Right ventricle myocardium inferior (tissue), 1 donor: ENCODE measurements at regions not wholly inside any gene's neighbourhood (a gene's known extent, or its start where the extent isn't known, plus 50 kb on each side); places are given as distances from the start of the nearest gene placed in this dataset.
A peak's percentile ranks its signal among the peaks of the same experiment; 100 is the strongest.

ENCODE experiments used
- ATAC-seq: fragments of 200-7000 bp; cut with Tn5 transposase; one replicate; pipeline ENCODE4 v1.9.1; 2020; ENCODE audit warnings: mild to moderate bottlenecking, moderate library complexity
- DNase-seq: peaks from one replicate; pipeline ENCODE4 v3.0.0; 2021; ENCODE audit errors: missing footprints
- intact Hi-C: fragments of 100-400 bp; cut with DNase I; formaldehyde crosslinking; loops from one replicate; pipeline ENCODE4 v1.11.0; 2022
- donor health status: DM: no; HTN: yes; CAD: no; lungs with severe emphysema.

- DNase-seq = no peak
- intact Hi-C loops = no loop called here
- ATAC-seq = no peak
These were observed 329.6 kb upstream of the RGMA start for GRCh38 chr15:93418566-93418965.

DNA sequence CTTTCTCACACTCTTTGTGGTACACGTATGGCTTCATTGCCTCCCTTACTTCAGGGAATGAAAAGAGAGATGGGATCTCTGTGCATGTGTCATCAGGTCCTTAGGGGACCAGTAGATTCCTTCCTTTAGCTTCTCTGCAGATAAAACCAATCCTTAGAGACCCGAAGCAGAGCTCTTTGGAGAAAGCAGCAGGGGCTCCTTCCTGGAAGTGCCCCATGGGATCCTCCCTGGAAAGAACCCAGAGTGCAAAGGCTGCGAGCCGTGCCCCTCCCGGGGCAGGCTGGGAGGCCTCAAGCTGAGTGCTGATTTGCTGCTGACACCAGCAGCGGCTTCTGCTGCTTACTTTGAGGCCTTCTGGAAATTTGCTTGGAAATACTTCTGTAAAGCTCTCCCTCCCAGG is 328.6 kb upstream of the RGMA start:
- intact Hi-C loops = no loop called here

DNA sequence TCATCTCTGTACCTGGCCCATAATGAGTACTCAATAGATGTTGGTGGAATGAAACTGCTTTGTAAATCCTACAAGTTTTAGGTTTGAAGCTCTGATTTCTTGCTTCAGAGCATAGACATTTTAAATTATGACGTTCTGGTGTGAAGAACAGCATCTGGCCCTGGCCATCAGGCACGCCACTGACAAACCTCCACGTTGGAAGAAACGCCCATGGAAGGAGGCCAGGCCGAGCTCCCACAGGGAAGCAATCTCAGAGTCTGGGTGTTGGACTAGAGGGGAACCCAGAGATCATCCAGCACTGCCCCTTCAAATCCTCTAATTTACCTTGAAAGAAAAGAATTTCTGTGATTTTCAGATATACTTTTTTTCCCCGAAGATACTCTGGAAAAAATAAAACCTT is 328.1 kb upstream of the RGMA start:
- peak; percentile 74 for ATAC-seq
- DNase-seq = peak; percentile 77
- intact Hi-C loops = no loop called here

More for the DNA sequence above, 328.6 kb upstream of the RGMA start:
- DNase-seq = peak; percentile 78
- ATAC-seq = peak; percentile 93

DNA sequence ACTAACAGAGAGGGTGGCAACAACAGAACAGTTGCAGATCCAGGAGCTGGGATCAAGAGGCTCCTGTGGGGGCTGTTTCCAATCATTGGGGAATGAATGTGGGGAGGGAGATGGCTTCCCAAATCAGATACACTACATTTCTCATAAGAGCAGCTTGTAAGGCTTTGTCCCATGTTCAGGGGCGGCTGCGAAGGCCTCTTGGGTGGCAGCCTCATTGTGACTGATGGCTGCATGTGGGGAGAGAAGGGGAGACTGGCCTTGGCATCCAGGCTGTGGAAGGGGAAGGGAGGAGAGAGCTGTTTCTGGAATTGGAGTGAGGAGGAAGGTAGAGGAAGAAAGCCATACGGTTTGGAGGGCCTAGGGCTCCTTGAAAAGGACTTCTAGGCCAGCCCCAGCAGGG is 326.6 kb upstream of the RGMA start:
- ATAC-seq (no peak), DNase-seq (no peak)
- intact Hi-C loops = no loop called here

DNA sequence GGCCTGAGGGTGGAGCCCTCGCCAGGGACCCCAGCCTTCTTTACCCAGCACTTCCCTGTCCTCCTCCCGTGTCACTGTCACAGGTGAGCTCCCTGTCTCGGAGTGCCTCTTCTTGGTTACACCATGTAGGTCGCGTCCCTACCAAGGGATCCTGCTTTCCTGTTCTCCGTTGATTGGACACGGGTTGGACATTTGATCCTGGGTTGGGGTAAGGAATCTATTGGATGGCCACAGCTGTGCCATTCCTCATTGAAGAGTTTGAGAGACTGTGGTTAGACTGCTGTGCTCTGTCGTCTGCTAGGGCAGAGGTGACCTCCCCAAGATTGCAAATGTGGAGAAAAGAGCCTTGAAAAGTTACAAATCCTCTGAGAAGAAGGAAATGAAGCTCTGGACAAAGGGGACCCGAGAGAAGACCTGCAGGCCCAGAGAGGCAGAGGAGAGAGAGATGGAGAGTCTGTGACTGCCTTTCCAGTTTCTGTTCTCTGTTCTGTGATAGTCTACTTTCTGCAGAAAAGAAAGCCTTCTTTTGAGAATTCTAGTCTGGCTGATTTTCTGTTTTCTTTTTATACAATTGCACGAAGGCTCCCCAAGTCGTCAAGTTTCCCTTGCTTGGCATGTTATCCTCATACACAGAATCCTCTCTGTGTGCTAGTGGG is 325.7 kb upstream of the RGMA start:
- no peak for ATAC-seq
- intact Hi-C loops = no loop called here

GRCh38 chr15:93413745-93414144 is 324.7 kb upstream of the RGMA start:
- ATAC-seq (no peak), DNase-seq (no peak)
- intact Hi-C loops = no loop called here

More for the DNA sequence above, 325.7 kb upstream of the RGMA start:
- no peak for DNase-seq

DNA sequence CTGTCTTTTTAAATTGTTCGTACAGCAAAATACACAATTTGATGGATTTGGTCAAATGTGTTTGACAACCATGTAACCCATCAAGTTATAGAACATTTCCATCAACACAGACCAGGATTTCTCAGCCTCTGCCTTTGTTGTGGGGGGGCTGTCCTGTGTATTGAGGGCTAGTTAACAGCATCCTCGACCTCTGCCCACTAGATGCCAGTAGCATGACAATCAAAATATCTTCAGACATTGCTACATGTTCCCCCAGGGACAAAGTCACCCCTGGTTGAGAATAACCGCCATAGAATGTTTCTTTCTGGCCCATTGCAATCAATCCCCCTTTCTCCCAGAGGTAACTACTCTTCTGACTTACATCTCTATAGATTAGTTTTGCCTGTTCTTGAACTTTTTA is 310.1 kb upstream of the RGMA start:
- intact Hi-C loops = no loop called here
- ATAC-seq (no peak), DNase-seq (no peak)

GRCh38 chr15:93389211-93389610 is 300.2 kb upstream of the RGMA start:
- DNase-seq (no peak), ATAC-seq (no peak)
- intact Hi-C loops = no loop called here

- ATAC-seq = no peak
- intact Hi-C loops = no loop called here
- DNase-seq = no peak
These were observed 295.9 kb upstream of the RGMA start for GRCh38 chr15:93384886-93385285.

GRCh38 chr15:93382200-93382820 is 293.3 kb upstream of the RGMA start:
- intact Hi-C loops = no loop called here
- ATAC-seq (no peak), DNase-seq (no peak)

GRCh38 chr15:93378558-93378957 is 289.5 kb upstream of the RGMA start:
- DNase-seq = no peak
- intact Hi-C loops = no loop called here
- ATAC-seq = no peak

DNA sequence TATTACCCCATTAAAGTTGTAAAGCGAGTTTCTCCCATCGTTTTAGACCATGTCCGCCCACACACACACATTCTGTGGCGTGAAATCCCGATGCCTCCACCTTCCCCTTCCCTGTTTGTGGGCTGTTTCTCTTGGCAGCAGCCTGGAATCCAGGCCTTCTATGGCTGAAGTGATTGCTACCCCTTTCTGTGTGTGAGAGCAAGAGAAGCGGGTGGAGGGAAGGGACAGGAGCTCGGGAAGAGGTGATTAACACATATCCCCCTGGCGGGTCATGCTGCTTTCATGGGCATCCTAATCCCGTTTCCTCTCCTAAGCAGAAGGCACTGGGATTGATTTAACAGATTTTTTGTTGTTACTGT is 283.8 kb upstream of the RGMA start:
- ATAC-seq (no peak), DNase-seq (no peak)
- intact Hi-C loops = no loop called here

- ATAC-seq (no peak), DNase-seq (no peak)
- intact Hi-C loops = no loop called here
These were observed 283.3 kb upstream of the RGMA start for GRCh38 chr15:93372208-93372864.

DNA sequence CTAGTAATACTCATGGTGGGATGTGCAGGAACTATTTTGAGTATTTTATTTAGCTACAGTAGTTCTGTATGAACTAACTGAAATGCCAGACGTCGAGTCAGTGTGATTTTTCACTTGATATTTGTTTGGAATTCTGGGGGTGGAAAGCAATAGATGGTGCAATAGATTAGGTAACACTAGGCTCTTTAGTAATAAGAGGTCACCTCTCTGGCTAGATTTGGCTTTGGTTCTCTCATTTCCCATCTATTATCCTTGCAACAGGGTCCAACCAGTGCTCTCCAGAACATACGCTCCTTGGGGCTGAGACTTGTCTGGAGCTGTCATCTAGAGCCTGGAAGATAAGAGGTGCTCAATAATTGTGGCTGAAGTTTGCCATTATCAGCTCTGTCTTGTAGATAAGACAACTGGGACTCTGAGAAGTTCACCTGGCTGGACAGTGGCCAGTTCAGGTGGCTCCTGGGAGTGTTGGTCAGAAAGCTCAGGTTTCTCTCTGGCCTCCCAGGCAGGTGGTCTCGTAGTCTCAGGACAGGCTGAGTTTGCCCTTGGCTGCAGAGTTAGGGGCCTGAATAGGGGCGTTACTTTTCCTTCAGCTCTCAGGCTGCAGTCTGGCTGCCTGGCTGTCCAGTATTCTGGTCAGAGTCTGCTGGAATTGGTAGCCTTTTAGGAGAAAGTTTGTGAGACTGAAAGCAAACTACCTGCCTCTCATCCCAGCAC is 277.5 kb upstream of the RGMA start:
- DNase-seq (no peak), ATAC-seq (no peak)
- intact Hi-C loops = no loop called here

DNA sequence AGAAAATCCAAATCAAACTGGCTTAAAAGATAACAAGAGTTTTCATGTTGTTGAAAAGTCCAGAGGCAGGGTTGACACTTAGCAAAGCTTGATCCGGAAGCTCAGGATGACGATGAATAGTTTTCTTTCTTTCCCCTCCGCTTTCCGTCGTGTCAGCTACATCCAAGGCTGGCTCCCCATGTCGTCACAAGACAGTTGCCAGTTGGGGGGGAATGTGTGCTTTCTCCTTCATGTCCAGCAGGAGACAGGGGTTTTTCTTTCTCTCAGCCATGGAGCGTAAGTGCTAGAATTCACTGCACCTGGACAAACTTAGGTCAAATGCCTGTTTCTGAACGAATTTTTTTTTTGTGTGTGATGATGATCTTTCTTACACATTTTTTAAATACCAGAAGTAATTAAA is 273.8 kb upstream of the RGMA start:
- ATAC-seq = no peak
- intact Hi-C loops = no loop called here
- DNase-seq = no peak

GRCh38 chr15:93362203-93362602 is 273.2 kb upstream of the RGMA start:
- intact Hi-C loops = no loop called here
- ATAC-seq (no peak), DNase-seq (no peak)

DNA sequence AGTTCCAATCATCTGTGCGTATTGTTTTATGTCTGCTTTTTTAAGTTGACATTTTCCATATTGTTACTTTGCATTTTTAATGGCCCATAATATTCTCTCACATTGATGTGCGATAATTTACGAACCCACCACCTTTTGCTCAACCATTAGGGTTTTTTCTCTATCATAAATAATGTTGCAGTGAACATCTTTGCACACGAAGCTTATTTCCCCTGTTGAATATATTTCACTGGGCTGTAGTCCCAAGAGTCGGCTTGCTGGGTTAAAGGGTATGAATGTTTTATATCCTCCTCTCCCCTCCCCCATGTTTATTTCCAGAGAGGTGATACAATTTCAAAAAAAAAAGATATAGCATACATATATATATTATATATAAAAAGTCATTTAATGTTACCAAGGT is 272.7 kb upstream of the RGMA start:
- DNase-seq (no peak), ATAC-seq (no peak)
- intact Hi-C loops = no loop called here

GRCh38 chr15:93360976-93361375 is 272.0 kb upstream of the RGMA start:
- no peak for DNase-seq
- intact Hi-C loops = no loop called here
- ATAC-seq = no peak

DNA sequence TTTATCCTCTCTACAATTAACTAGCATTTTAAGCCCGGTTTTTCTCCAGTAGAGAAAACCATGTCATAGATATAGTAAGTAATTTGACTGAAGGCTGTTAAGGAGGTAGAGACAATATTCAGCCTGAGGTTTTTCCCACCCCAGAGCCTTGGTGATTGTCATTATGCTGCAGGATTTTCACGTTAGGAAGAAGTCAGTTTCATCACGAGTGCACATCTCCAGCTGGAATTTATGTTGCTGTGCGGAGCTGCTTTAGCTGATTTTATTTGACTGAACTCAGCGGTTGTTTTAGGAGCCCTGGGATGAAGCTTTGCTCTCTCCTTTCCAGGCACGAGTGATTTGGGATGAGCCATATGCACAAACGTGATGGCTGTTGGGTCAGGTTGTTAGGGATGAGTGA is 271.3 kb upstream of the RGMA start:
- intact Hi-C loops = no loop called here
- no peak for ATAC-seq

More for the DNA sequence above, 271.3 kb upstream of the RGMA start:
- no peak for DNase-seq
